ENCODE measurements at regions not wholly inside any gene's neighbourhood (a gene's known extent, or its start where the extent isn't known, plus 50 kb on each side); places are given as distances from the start of the nearest gene placed in this dataset.

GRCh38 chr6:163694072-163694471, 279.6 kb downstream of the QKI start:
- intact Hi-C loops (cut with micrococcal nuclease): no loop called here
- Histone ChIP-seq H4K20me1 (replicated peaks; ENCODE audit: control insufficient read depth, insufficient read depth, low read length) (no peaks in the 10 kb centered on the region), H3K36me3 (ENCODE audit: control insufficient read depth, insufficient read depth, low read length) (no peaks in the 10 kb centered on the region), H3K4me3 (no peak overlapping the region), H3K4me2 (ENCODE audit: insufficient read depth, low read length) (no peak overlapping the region), H3K9ac (ENCODE audit: insufficient read depth in 1 of 2, low read depth in 2 of 2, low read length in 2 of 2) (no peak overlapping the region), H3K9me3 (replicated peaks; ENCODE audit: control insufficient read depth, insufficient read depth, low read depth, low read length) (no peaks in the 10 kb centered on the region), H2AFZ (ENCODE audit: low read depth, low read length) (no peak overlapping the region), H3K27me3 (ENCODE audit: control insufficient read depth in 2 of 2, insufficient read depth in 2 of 2, low read length in 2 of 2) (peaks cover 44 to 59% of the 10 kb centered on the region in 2 experiments), H3K79me2 (ENCODE audit: control insufficient read depth, insufficient read depth, low read length) (no peaks in the 10 kb centered on the region), H3K4me1 (replicated peaks in 1 of 2; ENCODE audit: control insufficient read depth in 2 of 2, insufficient read depth in 2 of 2, low read length in 2 of 2) (no peaks in the 10 kb centered on the region), H3K9me1 (ENCODE audit: control insufficient read depth, insufficient read depth, low read length) (no peaks in the 10 kb centered on the region), H3K27ac (ENCODE audit: extremely low read depth, low read depth, low read length) (no peak overlapping the region)
- DNase-seq (ENCODE audit: extremely low read depth in 1 of 4, low spot score in 3 of 4): no peak
- in situ Hi-C loops (cut with MboI): no loop called here
- ChIA-PET POLR2A (no interaction called here), CTCF (ENCODE audit: low intra/inter-chr PET ratio) (no interaction called here)
- no TSS peak for BruUV-seq (replicated peaks)
- peak; percentile 38; the same call in 2 of the 3 replicates for ATAC-seq
- FAIRE-seq: no peak
- 0% methylated on average over 3 of the region's 3 CpGs for WGBS (ENCODE audit: insufficient coverage, low coverage, missing lambda C conversion rate)
- TF ChIP-seq BRF1 (IDR thresholded peaks at IDR 0.05; ENCODE audit: borderline replicate concordance, extremely low read depth, insufficient read length) (no peak), YBX1 (IDR thresholded peaks at IDR 0.05) (no peak), NONO (IDR thresholded peaks at IDR 0.05; ENCODE audit: low read depth in 2 of 2, low read length in 1 of 2) (no peak), ZBTB40 (IDR thresholded peaks at IDR 0.05) (no peak), ZBTB40 (CRISPR knock-in tag; IDR thresholded peaks at IDR 0.05) (no peak), POLR3A (IDR thresholded peaks at IDR 0.05; ENCODE audit: borderline replicate concordance, extremely low read depth, insufficient read depth, insufficient read length) (no peak), MECOM (CRISPR knock-in tag; IDR thresholded peaks at IDR 0.05) (no peak), CBX1 (IDR thresholded peaks at IDR 0.05; ENCODE audit: low read depth) (no peak), HDAC1 (IDR thresholded peaks at IDR 0.05) (no peak), ZNF830 (CRISPR knock-in tag; IDR thresholded peaks at IDR 0.05) (no peak), STAT5A (IDR thresholded peaks at IDR 0.05; ENCODE audit: borderline replicate concordance, low read length) (no peak), MIER1 (IDR thresholded peaks at IDR 0.05; ENCODE audit: low read depth) (no peak), PTRF (tag; IDR thresholded peaks at IDR 0.05) (no peak)

All from K562 (cell line).